Osteocyte (in vitro differentiated cells): ENCODE measurements at regions not wholly inside any gene's neighbourhood (a gene's known extent, or its start where the extent isn't known, plus 50 kb on each side); places are given as distances from the start of the nearest gene placed in this dataset.
A peak's percentile ranks its signal among the peaks of the same experiment; 100 is the strongest.

Experiments used
- DNase-seq: peaks from one replicate; pipeline ENCODE4 v3.0.0; 2021; ENCODE audit warnings: mixed read lengths; ENCODE audit not compliant: unreplicated experiment; ENCODE audit errors: extremely low spot score
- H3K27ac Mint-ChIP-seq: one replicate; pipeline ENCODE4 v1.8.0; 2021; ENCODE audit warnings: mild to moderate bottlenecking, mixed read lengths; ENCODE audit not compliant: unreplicated experiment
- H3K27me3 Mint-ChIP-seq: one replicate; pipeline ENCODE4 v1.8.0; 2021; ENCODE audit warnings: mixed read lengths; ENCODE audit not compliant: unreplicated experiment
- H3K36me3 Mint-ChIP-seq: one replicate; pipeline ENCODE4 v1.8.0; 2021; ENCODE audit warnings: mixed read lengths; ENCODE audit not compliant: unreplicated experiment
- H3K4me1 Mint-ChIP-seq: one replicate; pipeline ENCODE4 v1.8.0; 2021; ENCODE audit warnings: mixed read lengths; ENCODE audit not compliant: unreplicated experiment
- H3K4me3 Mint-ChIP-seq: one replicate; pipeline ENCODE4 v1.8.0; 2021; ENCODE audit warnings: mild to moderate bottlenecking, moderate library complexity, mixed read lengths; ENCODE audit not compliant: unreplicated experiment
- H3K9me3 Mint-ChIP-seq: one replicate; pipeline ENCODE4 v1.8.0; 2021; ENCODE audit warnings: mixed read lengths; ENCODE audit not compliant: unreplicated experiment
- CTCF ChIP-seq: fragments of 200-600 bp; sonication (generic); IDR thresholded peaks from 2 replicates; pipeline ENCODE4 v1.5.0; 2021; ENCODE audit warnings: antibody characterized with exemption, mild to moderate bottlenecking, moderate library complexity

- H3K9me3 Mint-ChIP-seq: peaks cover 16% of the 10 kb centered on the region
- no peaks in the 10 kb centered on the region for H3K36me3 Mint-ChIP-seq
- no peak for TF ChIP-seq CTCF
- H3K27ac Mint-ChIP-seq: no peak overlapping the region
- H3K4me1 Mint-ChIP-seq: peaks cover 55% of the 10 kb centered on the region
- H3K4me3 Mint-ChIP-seq: no peak overlapping the region
- DNase-seq: no peak
- no peaks in the 10 kb centered on the region for H3K27me3 Mint-ChIP-seq
These were observed 112.7 kb upstream of the FAM9B start for GRCh38 chrX:9146657-9147056.

GRCh38 chrX:9147086-9147485, 113.2 kb upstream of the FAM9B start:
- Mint-ChIP-seq H3K4me1 (peaks cover 55% of the 10 kb centered on the region), H3K27me3 (no peaks in the 10 kb centered on the region), H3K9me3 (peaks cover 20% of the 10 kb centered on the region), H3K36me3 (no peaks in the 10 kb centered on the region), H3K4me3 (no peak overlapping the region), H3K27ac (peak overlapping the region; percentile 93)
- no peak for DNase-seq
- TF ChIP-seq CTCF: no peak

GRCh38 chrX:9147726-9148125, 113.8 kb upstream of the FAM9B start:
- Mint-ChIP-seq H3K4me1 (peaks cover 55% of the 10 kb centered on the region), H3K4me3 (no peak overlapping the region), H3K9me3 (peaks cover 22% of the 10 kb centered on the region), H3K27ac (peak overlapping the region; percentile 93), H3K36me3 (no peaks in the 10 kb centered on the region), H3K27me3 (no peaks in the 10 kb centered on the region)
- no peak for DNase-seq
- no peak for TF ChIP-seq CTCF

- peaks cover 58% of the 10 kb centered on the region for H3K4me1 Mint-ChIP-seq
- H3K36me3 Mint-ChIP-seq: no peaks in the 10 kb centered on the region
- TF ChIP-seq CTCF: no peak
- H3K9me3 Mint-ChIP-seq: peaks cover 28% of the 10 kb centered on the region
- H3K27ac Mint-ChIP-seq: peak overlapping the region; percentile 93
- peak overlapping the region; percentile 3 for H3K4me3 Mint-ChIP-seq
- no peak for DNase-seq
- no peaks in the 10 kb centered on the region for H3K27me3 Mint-ChIP-seq
These were observed 114.9 kb upstream of the FAM9B start for GRCh38 chrX:9148615-9149399.

- DNase-seq: no peak
- H3K27me3 Mint-ChIP-seq: no peaks in the 10 kb centered on the region
- peak overlapping the region; percentile 93 for H3K27ac Mint-ChIP-seq
- H3K4me3 Mint-ChIP-seq: no peak overlapping the region
- H3K36me3 Mint-ChIP-seq: no peaks in the 10 kb centered on the region
- H3K9me3 Mint-ChIP-seq: peaks cover 31% of the 10 kb centered on the region
- H3K4me1 Mint-ChIP-seq: peaks cover 52% of the 10 kb centered on the region
- no peak for TF ChIP-seq CTCF
These were observed 115.7 kb upstream of the FAM9B start for GRCh38 chrX:9149501-9150245.
